ENCODE measurements at regions not wholly inside any gene's neighbourhood (a gene's known extent, or its start where the extent isn't known, plus 50 kb on each side); places are given as distances from the start of the nearest gene placed in this dataset.
A peak's percentile ranks its signal among the peaks of the same experiment; 100 is the strongest.
"Not testable (repeated sequence)": the region's sequence is repeated elsewhere in the genome, so short reads cannot be mapped to it uniquely, and the experiment has no call there.

GRCh38 chr16:10256784-10257641 is 74.8 kb upstream of the GRIN2A start:
- no peak for ATAC-seq (ENCODE audit: insufficient read depth, low FRiP score)
- Histone ChIP-seq H3K36me3 (ENCODE audit: control insufficient read depth in 4 of 4, insufficient read depth in 4 of 4, low read length in 4 of 4) (no peaks in the 10 kb centered on the region), H3K4me1 (ENCODE audit: control insufficient read depth in 5 of 5, insufficient read depth in 5 of 5, low read length in 5 of 5) (no peaks in the 10 kb centered on the region), H3K27me3 (ENCODE audit: control insufficient read depth in 3 of 3, insufficient read depth in 3 of 3, low read length in 2 of 3) (peaks cover 0 to 7% (median 3%) of the 10 kb centered on the region in 3 donors), H3K9me3 (ENCODE audit: control insufficient read depth in 4 of 4, insufficient read depth in 3 of 4, low read length in 3 of 4) (no peaks in the 10 kb centered on the region), H3K9ac (ENCODE audit: insufficient read depth in 1 of 2, low read length in 2 of 2) (no peak overlapping the region), H3K27ac (ENCODE audit: low read depth in 1 of 2, low read length in 1 of 2) (no peak overlapping the region), H3K4me3 (no peak overlapping the region)
- WGBS, 2 donors, result 16 to 18% methylated on average over 17 of the region's 17 CpGs
- DNase-seq, result peak; percentile 32 to 47 (median 34)
- TF ChIP-seq CTCF (IDR thresholded peaks at IDR 0.05; ENCODE audit: control extremely low read depth, extremely low read depth), result peak; percentile 69

DNA sequence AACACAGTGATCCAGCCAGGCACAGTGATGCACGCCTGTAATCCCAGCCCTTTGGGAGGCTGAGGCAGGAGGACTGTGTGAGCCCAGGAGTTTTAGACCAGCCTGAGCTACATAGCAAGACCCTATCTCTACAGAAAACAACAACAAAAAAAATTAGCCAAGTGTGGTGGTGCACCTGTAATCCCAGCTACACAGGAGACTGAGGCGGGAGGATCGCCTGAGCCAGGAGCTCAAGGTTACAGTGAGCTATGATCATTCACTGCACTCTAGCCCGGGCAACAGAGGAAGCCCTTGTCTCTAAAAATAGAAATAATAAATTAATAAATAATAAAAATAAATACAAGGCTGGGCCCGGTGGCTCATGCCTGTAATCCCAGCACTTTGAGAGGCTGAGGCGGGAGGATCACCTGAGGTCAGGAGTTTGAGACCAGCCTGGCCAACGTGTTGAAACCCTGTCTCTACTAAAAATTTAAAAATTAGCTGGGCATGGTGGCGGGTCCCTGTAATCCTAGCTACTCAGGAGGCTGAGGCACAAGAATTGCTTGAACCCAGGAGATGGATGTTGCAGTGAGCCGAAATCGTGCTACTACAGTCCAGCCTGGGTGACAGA is 75.5 kb upstream of the GRIN2A start:
- H3K4me3 ChIP-seq; ATAC-seq (ENCODE audit: insufficient read depth, low FRiP score); H3K9me3 ChIP-seq (ENCODE audit: control insufficient read depth in 4 of 4, insufficient read depth in 3 of 4, low read length in 3 of 4); H3K27ac ChIP-seq (ENCODE audit: low read depth in 1 of 2, low read length in 1 of 2); DNase-seq; H3K9ac ChIP-seq (ENCODE audit: insufficient read depth in 1 of 2, low read length in 2 of 2); H3K27me3 ChIP-seq (ENCODE audit: control insufficient read depth in 3 of 3, insufficient read depth in 3 of 3, low read length in 2 of 3); H3K36me3 ChIP-seq (ENCODE audit: control insufficient read depth in 4 of 4, insufficient read depth in 4 of 4, low read length in 4 of 4); H3K4me1 ChIP-seq (ENCODE audit: control insufficient read depth in 5 of 5, insufficient read depth in 5 of 5, low read length in 5 of 5): not testable (repeated sequence)
- WGBS, 2 donors, result 76 to 86% methylated on average over 10 of the region's 10 CpGs

GRCh38 chr16:10258930-10259603 is 76.8 kb upstream of the GRIN2A start:
- not testable (repeated sequence) for DNase-seq; H3K4me1 ChIP-seq (ENCODE audit: control insufficient read depth in 5 of 5, insufficient read depth in 5 of 5, low read length in 5 of 5); H3K9ac ChIP-seq (ENCODE audit: insufficient read depth in 1 of 2, low read length in 2 of 2); H3K9me3 ChIP-seq (ENCODE audit: control insufficient read depth in 4 of 4, insufficient read depth in 3 of 4, low read length in 3 of 4); H3K27ac ChIP-seq (ENCODE audit: low read depth in 1 of 2, low read length in 1 of 2); H3K4me3 ChIP-seq; ATAC-seq (ENCODE audit: insufficient read depth, low FRiP score); H3K27me3 ChIP-seq (ENCODE audit: control insufficient read depth in 3 of 3, insufficient read depth in 3 of 3, low read length in 2 of 3); H3K36me3 ChIP-seq (ENCODE audit: control insufficient read depth in 4 of 4, insufficient read depth in 4 of 4, low read length in 4 of 4)
- WGBS, 2 donors, result 80 to 85% methylated on average over 10 of the region's 10 CpGs

DNA sequence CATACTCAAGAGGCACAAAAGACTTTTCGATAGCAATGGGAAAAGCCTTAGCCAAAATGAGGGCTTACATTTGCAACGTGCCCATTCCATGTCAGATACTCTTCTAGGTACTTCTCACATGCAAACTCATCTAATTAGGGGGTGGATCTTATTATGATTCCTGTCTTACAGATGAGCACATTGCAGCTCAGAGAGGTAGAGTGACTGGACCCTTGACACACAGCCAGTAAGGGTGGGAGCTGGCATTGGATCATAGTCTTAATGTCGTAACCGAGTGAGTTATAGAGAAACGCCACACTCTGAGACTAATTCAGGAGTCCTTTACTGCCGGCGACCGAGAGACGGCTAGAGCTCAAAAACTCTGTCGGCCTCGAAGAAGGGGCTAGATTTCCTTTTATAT is 78.8 kb upstream of the GRIN2A start:
- TF ChIP-seq CTCF (IDR thresholded peaks at IDR 0.05; ENCODE audit: control extremely low read depth, extremely low read depth), result no peak
- WGBS, 2 donors, result 53 to 67% methylated on average over 11 of the region's 11 CpGs
- Histone ChIP-seq H3K4me1 (ENCODE audit: control insufficient read depth in 5 of 5, insufficient read depth in 5 of 5, low read length in 5 of 5) (no peaks in the 10 kb centered on the region), H3K27me3 (ENCODE audit: control insufficient read depth in 3 of 3, insufficient read depth in 3 of 3, low read length in 2 of 3) (peaks cover 0 to 7% (median 3%) of the 10 kb centered on the region in 3 donors), H3K36me3 (ENCODE audit: control insufficient read depth in 4 of 4, insufficient read depth in 4 of 4, low read length in 4 of 4) (no peaks in the 10 kb centered on the region), H3K27ac (ENCODE audit: low read depth in 1 of 2, low read length in 1 of 2) (no peak overlapping the region), H3K9me3 (ENCODE audit: control insufficient read depth in 4 of 4, insufficient read depth in 3 of 4, low read length in 3 of 4) (no peaks in the 10 kb centered on the region), H3K4me3 (no peak overlapping the region), H3K9ac (ENCODE audit: insufficient read depth in 1 of 2, low read length in 2 of 2) (no peak overlapping the region)
- ATAC-seq (ENCODE audit: insufficient read depth, low FRiP score) (no peak), DNase-seq (no peak)

DNA sequence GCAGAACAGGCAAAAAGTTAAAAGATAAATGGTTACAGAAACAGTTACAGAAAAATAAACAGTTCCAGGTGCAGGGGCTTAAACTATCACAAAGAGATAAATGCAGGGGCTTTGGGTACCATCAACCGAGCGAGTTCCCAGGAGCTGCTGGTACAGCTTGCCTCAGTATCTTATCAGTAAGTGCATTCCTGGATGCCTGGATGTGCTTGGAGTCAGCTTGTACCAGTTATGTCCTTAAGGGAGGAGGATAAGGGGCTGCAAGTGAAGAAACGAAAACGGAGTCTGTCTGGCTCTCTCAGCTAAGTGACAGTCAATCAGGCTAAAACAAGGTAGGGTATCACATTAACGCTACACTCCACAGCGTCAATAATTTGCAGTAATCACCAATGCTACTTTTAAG is 79.3 kb upstream of the GRIN2A start:
- DNase-seq; H3K4me1 ChIP-seq (ENCODE audit: control insufficient read depth in 5 of 5, insufficient read depth in 5 of 5, low read length in 5 of 5); H3K27ac ChIP-seq (ENCODE audit: low read depth in 1 of 2, low read length in 1 of 2); H3K36me3 ChIP-seq (ENCODE audit: control insufficient read depth in 4 of 4, insufficient read depth in 4 of 4, low read length in 4 of 4); H3K9me3 ChIP-seq (ENCODE audit: control insufficient read depth in 4 of 4, insufficient read depth in 3 of 4, low read length in 3 of 4); H3K9ac ChIP-seq (ENCODE audit: insufficient read depth in 1 of 2, low read length in 2 of 2); H3K4me3 ChIP-seq; ATAC-seq (ENCODE audit: insufficient read depth, low FRiP score); H3K27me3 ChIP-seq (ENCODE audit: control insufficient read depth in 3 of 3, insufficient read depth in 3 of 3, low read length in 2 of 3): not testable (repeated sequence)
- WGBS, 2 donors, result 40 to 72% methylated on average over 6 of the region's 6 CpGs
